SK-N-MC (cell line): ENCODE measurements at regions not wholly inside any gene's neighbourhood (a gene's known extent, or its start where the extent isn't known, plus 50 kb on each side); places are given as distances from the start of the nearest gene placed in this dataset.

Experiments used
- EZH2 ChIP-seq: fragments of 200-600 bp; sonication (generic); IDR thresholded peaks from one replicate; pipeline ENCODE4 v1.6.1; 2017; ENCODE audit warnings: antibody characterized with exemption
- POLR2AphosphoS5 ChIP-seq: IDR thresholded peaks from 2 replicates; pipeline ENCODE4 v1.6.1; 2012; ENCODE audit warnings: mild to moderate bottlenecking, low read depth, low read length, borderline replicate concordance

- TF ChIP-seq EZH2 (no peak), POLR2AphosphoS5 (no peak)
These were observed 223.4 kb downstream of the TFCP2L1 start for GRCh38 chr2:121061633-121062032.
